Stomach (tissue), 8 donors: ENCODE measurements at regions not wholly inside any gene's neighbourhood (a gene's known extent, or its start where the extent isn't known, plus 50 kb on each side); places are given as distances from the start of the nearest gene placed in this dataset.
A peak's percentile ranks its signal among the peaks of the same experiment; 100 is the strongest.

Experiments
- DNase-seq, 2 donors: peaks; one replicate each; pipeline versions ENCODE4 v3.0.0 to v3.0.0-alpha.2; 2013 to 2019
- H3K27ac ChIP-seq, 5 donors: fragments of 200-600 bp in 4 of 5; sonication (generic) in 4 of 5; one replicate each; pipeline ENCODE4 v1.5.1; 2013 to 2019; ENCODE audit warnings: mild to moderate bottlenecking in 1 of 5, moderate library complexity in 1 of 5
- H3K27me3 ChIP-seq, 3 donors: fragments of 200-600 bp; sonication (generic); one replicate each; pipeline ENCODE4 v1.5.1; 2017 to 2019; ENCODE audit warnings: mixed run types in 1 of 3
- H3K36me3 ChIP-seq, 4 donors: fragments of 200-600 bp; sonication (generic); 1 replicate in 3 of 4; 2 replicates in 1 of 4; pipeline ENCODE4 v1.5.1; 2016 to 2019
- H3K4me1 ChIP-seq, 4 donors: fragments of 200-600 bp; sonication (generic); one replicate each; pipeline ENCODE4 v1.5.1; 2016 to 2019
- H3K4me3 ChIP-seq, 4 donors: fragments of 200-600 bp; sonication (generic) in 3 of 4; one replicate each; pipeline ENCODE4 v1.5.1; 2016 to 2019; ENCODE audit warnings: mild to moderate bottlenecking in 1 of 4
- H3K9me3 ChIP-seq, 4 donors: fragments of 200-600 bp; sonication (generic); one replicate each; pipeline ENCODE4 v1.5.1; 2016 to 2019
- EP300 ChIP-seq: sonication (generic); formaldehyde crosslinking; IDR thresholded peaks from one replicate; pipeline ENCODE4 v1.6.1; 2017; ENCODE audit warnings: antibody characterized with exemption
- POLR2A ChIP-seq, 4 donors: fragments of 450-650 bp; IDR thresholded peaks; one replicate each; pipeline ENCODE4 v1.6.1; 2016; ENCODE audit warnings: antibody characterized with exemption in 4 of 4, control low read depth in 2 of 4, mild to moderate bottlenecking in 1 of 4, moderate library complexity in 1 of 4
- POLR2AphosphoS5 ChIP-seq, 3 donors: sonication (generic); formaldehyde crosslinking; IDR thresholded peaks; one replicate each; pipeline ENCODE4 v1.6.1; 2016; ENCODE audit warnings: antibody characterized with exemption in 3 of 3
- WGBS, 5 donors: extraction: QIAGEN DNeasy Blood & Tissue Kit in 3 of 5; methylation state at CpG; one replicate each; pipeline versions ENCODE4 v1.1.5 to v1.1.7; 2013 to 2018; 5-methylcytosine and 5-hydroxymethylcytosine counted together
- intact Hi-C: fragments of 100-400 bp; cut with DNase I; formaldehyde crosslinking; loops from one replicate; pipeline ENCODE4 v1.15.1; 2023; ENCODE audit warnings: low total_unique reads
- TF ChIP-seq, protein P1 (sequence below), 7 experiments: fragments of 450-650 bp in 4 of 7; fragments of 200-600 bp in 3 of 7; sonication (generic) in 3 of 7; IDR thresholded peaks; one replicate each; pipeline ENCODE4 v1.5.1; 2016 to 2019; ENCODE audit warnings: antibody characterized with exemption in 7 of 7, control low read depth in 2 of 7, mild to moderate bottlenecking in 1 of 7
- donor health status: healthy with polysubstance abuse.
- donor health status: Bipolar disorder and iron deficiency.
- donor health status: healthy.

DNA sequence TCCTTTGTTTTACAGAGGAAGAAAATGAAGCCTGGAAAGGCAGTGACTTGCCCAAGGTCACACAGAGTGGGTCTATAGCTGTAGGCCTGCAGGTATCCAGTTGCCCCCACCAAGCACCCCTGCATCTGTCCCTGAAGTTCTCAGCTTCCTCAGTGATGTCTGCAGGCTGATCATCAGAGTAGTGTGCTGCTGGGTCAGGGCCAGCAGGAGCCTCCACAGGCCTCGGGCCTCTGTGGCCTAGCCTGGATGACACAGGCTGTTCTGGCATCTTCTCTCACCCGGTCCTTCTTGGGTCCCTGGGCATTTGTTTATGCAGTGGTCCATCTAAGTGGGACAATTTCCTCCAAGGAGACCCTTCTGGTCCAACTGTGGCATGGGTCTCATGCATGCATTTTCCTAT lies 74.8 kb upstream of the E2F8 start:
- Histone ChIP-seq H3K27ac (no peak overlapping the region), H3K36me3 (no peaks in the 10 kb centered on the region), H3K27me3 (no peaks in the 10 kb centered on the region), H3K4me1 (peaks cover 0 to 11% (median 4%) of the 10 kb centered on the region in 4 donors), H3K9me3 (no peaks in the 10 kb centered on the region), H3K4me3 (no peak overlapping the region)
- 73 to 85% (median 83%) methylated on average over 2 of the region's 2 CpGs for WGBS, 5 donors
- DNase-seq, result no peak
- TF ChIP-seq POLR2A (IDR thresholded peaks at IDR 0.05) (no peak), EP300 (no peak), POLR2AphosphoS5 (IDR thresholded peaks at IDR 0.05) (no peak)
- TF ChIP-seq, protein P1, sequence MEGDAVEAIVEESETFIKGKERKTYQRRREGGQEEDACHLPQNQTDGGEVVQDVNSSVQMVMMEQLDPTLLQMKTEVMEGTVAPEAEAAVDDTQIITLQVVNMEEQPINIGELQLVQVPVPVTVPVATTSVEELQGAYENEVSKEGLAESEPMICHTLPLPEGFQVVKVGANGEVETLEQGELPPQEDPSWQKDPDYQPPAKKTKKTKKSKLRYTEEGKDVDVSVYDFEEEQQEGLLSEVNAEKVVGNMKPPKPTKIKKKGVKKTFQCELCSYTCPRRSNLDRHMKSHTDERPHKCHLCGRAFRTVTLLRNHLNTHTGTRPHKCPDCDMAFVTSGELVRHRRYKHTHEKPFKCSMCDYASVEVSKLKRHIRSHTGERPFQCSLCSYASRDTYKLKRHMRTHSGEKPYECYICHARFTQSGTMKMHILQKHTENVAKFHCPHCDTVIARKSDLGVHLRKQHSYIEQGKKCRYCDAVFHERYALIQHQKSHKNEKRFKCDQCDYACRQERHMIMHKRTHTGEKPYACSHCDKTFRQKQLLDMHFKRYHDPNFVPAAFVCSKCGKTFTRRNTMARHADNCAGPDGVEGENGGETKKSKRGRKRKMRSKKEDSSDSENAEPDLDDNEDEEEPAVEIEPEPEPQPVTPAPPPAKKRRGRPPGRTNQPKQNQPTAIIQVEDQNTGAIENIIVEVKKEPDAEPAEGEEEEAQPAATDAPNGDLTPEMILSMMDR (IDR thresholded peaks at IDR 0.05), result no peak
- intact Hi-C loops, result no loop called here

DNA sequence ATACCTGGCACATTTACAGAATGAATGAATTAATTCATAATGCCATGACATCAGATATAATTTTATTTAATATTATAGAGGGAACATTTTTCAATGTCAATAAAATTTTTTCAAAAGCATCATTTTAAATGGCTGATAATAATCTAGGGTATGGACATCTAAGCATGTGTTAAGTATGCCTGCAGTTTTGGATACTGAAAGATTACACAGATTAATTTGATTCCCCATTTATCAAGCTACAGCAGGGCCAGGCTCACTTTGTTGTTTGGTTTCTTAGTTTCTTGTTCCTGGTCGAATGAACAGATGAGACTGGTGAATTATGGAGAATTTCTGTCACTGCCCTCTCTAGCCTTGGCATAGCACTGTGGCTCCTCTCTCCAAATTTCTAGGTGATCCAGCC lies 72.4 kb upstream of the E2F8 start:
- H3K36me3 ChIP-seq, result no peaks in the 10 kb centered on the region
- H3K9me3 ChIP-seq, result no peaks in the 10 kb centered on the region
- H3K4me1 ChIP-seq, result peaks cover 0 to 11% (median 4%) of the 10 kb centered on the region in 4 donors
- WGBS, 5 donors, result 39 to 63% (median 53%) methylated on average over 1 of the region's 1 CpG
- H3K4me3 ChIP-seq, result no peak overlapping the region
- no peak overlapping the region for H3K27ac ChIP-seq
- TF ChIP-seq, protein P1 (IDR thresholded peaks at IDR 0.05), result no peak
- no peak for TF ChIP-seq POLR2AphosphoS5 (IDR thresholded peaks at IDR 0.05)
- TF ChIP-seq POLR2A (IDR thresholded peaks at IDR 0.05), result no peak
- no peak for TF ChIP-seq EP300
- DNase-seq, result no peak
- intact Hi-C loops, result no loop called here
- H3K27me3 ChIP-seq, result no peaks in the 10 kb centered on the region

DNA sequence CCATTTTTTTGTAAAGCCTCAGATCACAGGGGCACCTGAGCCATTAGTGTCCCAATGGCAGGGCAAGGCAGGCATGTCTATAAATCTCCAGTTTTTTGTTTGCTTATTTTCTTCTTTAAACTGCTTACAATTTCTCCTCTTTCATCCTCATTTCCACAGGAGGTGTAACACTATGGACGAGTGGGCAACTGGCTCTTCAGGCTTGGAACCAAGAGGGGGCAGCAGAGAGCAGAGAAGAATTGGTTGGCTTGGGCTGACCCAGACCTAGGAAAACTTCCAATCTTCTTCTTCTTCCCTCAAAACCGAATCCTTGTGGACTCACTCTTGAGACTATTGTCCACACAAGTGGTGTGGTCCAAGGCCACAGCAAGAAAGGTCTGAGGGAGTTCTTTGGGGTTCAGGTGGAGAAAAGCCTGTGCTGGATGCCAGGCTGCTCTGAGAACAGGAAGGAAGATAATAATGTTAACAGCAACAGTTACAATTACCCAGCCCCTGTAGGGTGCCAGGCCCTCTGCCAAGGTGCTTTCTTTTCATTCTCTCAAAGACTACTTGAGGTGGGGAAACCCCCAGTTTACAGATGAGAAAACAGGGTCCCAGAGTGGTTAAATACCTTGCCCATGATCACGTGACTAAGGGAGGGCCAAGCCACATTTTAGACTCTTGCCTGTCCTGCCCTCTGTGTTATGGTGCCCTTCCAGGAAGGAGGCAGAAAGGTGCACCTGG lies 70.7 kb upstream of the E2F8 start:
- Histone ChIP-seq H3K4me3 (no peak overlapping the region), H3K27ac (no peak overlapping the region), H3K27me3 (no peaks in the 10 kb centered on the region), H3K4me1 (peaks cover 0 to 5% (median 1%) of the 10 kb centered on the region in 4 donors), H3K36me3 (no peaks in the 10 kb centered on the region), H3K9me3 (no peaks in the 10 kb centered on the region)
- intact Hi-C loops, result no loop called here
- 22 to 28% (median 25%) methylated on average over 3 of the region's 3 CpGs for WGBS, 5 donors
- peak; percentile 76 to 80 for DNase-seq
- TF ChIP-seq EP300 (no peak), POLR2AphosphoS5 (IDR thresholded peaks at IDR 0.05) (no peak), POLR2A (IDR thresholded peaks at IDR 0.05) (no peak)
- TF ChIP-seq, protein P1 (IDR thresholded peaks at IDR 0.05), result peak in 5 of 7 experiments; percentile 56 to 72 (median 70)

DNA sequence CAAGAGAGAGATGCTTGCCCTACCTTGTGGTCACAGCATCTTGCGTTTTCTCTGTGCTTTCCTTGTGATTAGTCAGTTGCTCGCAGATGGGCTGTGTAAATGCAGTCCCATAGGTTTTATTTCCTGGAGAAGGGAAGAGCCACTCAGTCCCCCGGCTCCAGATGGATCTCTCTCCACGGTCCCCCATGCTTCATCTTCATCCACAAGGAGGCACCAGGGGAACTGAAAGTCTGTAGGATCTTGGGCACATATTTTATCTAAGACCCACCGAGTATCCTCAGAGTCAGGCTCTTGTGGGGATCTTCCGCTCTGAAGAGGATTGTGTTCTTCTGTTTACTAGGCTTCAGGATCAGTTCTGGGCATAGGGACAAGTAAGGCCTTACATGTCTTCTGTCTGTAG lies 66.8 kb upstream of the E2F8 start:
- intact Hi-C loops, result loop anchor here (5.0 kb wide), 1 partner anchor 245 kb away; no protein-coding TSS in a partner anchor
- H3K36me3 ChIP-seq, result no peaks in the 10 kb centered on the region
- H3K9me3 ChIP-seq, result no peaks in the 10 kb centered on the region
- no peak for DNase-seq
- no peak overlapping the region for H3K4me3 ChIP-seq
- no peaks in the 10 kb centered on the region for H3K4me1 ChIP-seq
- TF ChIP-seq EP300 (no peak), POLR2A (IDR thresholded peaks at IDR 0.05) (no peak), POLR2AphosphoS5 (IDR thresholded peaks at IDR 0.05) (no peak)
- TF ChIP-seq, protein P1 (IDR thresholded peaks at IDR 0.05), result no peak
- 42 to 75% (median 64%) methylated on average over 6 of the region's 6 CpGs for WGBS, 5 donors
- no peak overlapping the region for H3K27ac ChIP-seq
- H3K27me3 ChIP-seq, result no peaks in the 10 kb centered on the region
